DND-41 (cell line): ENCODE measurements at regions not wholly inside any gene's neighbourhood (a gene's known extent, or its start where the extent isn't known, plus 50 kb on each side); places are given as distances from the start of the nearest gene placed in this dataset.

Experiments
- ATAC-seq: fragments of 200-7000 bp; cut with Tn5 transposase; 3 replicates; pipeline ENCODE4 v1.9.1; 2021; ENCODE audit warnings: low read depth; ENCODE audit not compliant: insufficient read depth
- DNase-seq: peaks from one replicate; pipeline ENCODE4 v3.0.0-alpha.2; 2020
- H2AFZ ChIP-seq: 2 replicates; pipeline ENCODE4 v1.6.0; 2012; ENCODE audit warnings: low read depth, low read length
- H3K27ac ChIP-seq: 2 replicates; pipeline ENCODE4 v1.5.1; 2012; ENCODE audit warnings: low read length, inconsistent platforms
- H3K27me3 ChIP-seq: fragments of 200-600 bp; sonication (generic); 2 replicates; pipeline ENCODE4 v1.6.0; 2012; ENCODE audit warnings: low read length, mild to moderate bottlenecking, inconsistent platforms; ENCODE audit not compliant: insufficient read depth, poor library complexity
- H3K36me3 ChIP-seq: 2 replicates; pipeline ENCODE4 v1.5.1; 2012; ENCODE audit warnings: low read length, inconsistent platforms; ENCODE audit not compliant: insufficient read depth
- H3K4me1 ChIP-seq: 2 replicates; pipeline ENCODE4 v1.5.1; 2012; ENCODE audit warnings: mild to moderate bottlenecking, low read length; ENCODE audit not compliant: insufficient read depth
- H3K4me2 ChIP-seq: 2 replicates; pipeline ENCODE4 v1.6.0; 2012; ENCODE audit warnings: mild to moderate bottlenecking, moderate library complexity, low read length, inconsistent platforms; ENCODE audit not compliant: insufficient read depth
- H3K4me3 ChIP-seq, 2 experiments: fragments of 200-600 bp in 1 of 2; shearing (Covaris generic) in 1 of 2; 2 replicates each; pipeline ENCODE4 v1.5.1; 2012 to 2016; ENCODE audit warnings: inconsistent platforms in 2 of 2, low read length in 2 of 2, mild to moderate bottlenecking in 2 of 2, low read depth in 1 of 2, moderate library complexity in 1 of 2
- H3K79me2 ChIP-seq: 2 replicates; pipeline ENCODE4 v1.6.0; 2012; ENCODE audit warnings: low read length, inconsistent platforms; ENCODE audit not compliant: insufficient read depth
- H3K9ac ChIP-seq: 2 replicates; pipeline ENCODE4 v1.6.0; 2012; ENCODE audit warnings: low read depth, mild to moderate bottlenecking, inconsistent platforms, low read length, moderate library complexity
- H3K9me3 ChIP-seq: 2 replicates; pipeline ENCODE4 v1.5.1; 2012; ENCODE audit warnings: low read length, moderate library complexity, mild to moderate bottlenecking, inconsistent platforms; ENCODE audit not compliant: insufficient read depth, severe bottlenecking
- H4K20me1 ChIP-seq: 2 replicates; pipeline ENCODE4 v1.6.0; 2012; ENCODE audit warnings: low read length; ENCODE audit not compliant: insufficient read depth
- CTCF ChIP-seq: IDR thresholded peaks from 2 replicates; pipeline ENCODE4 v1.5.1; 2012; ENCODE audit warnings: borderline replicate concordance, low read length, moderate library complexity, mild to moderate bottlenecking; ENCODE audit not compliant: poor library complexity, severe bottlenecking; ENCODE audit errors: extremely low read depth
- EZH2 ChIP-seq: IDR thresholded peaks from 3 replicates; pipeline ENCODE4 v1.6.1; 2012; ENCODE audit warnings: borderline replicate concordance, low read depth, mild to moderate bottlenecking, moderate library complexity, low read length, inconsistent platforms; ENCODE audit not compliant: severe bottlenecking

DNA sequence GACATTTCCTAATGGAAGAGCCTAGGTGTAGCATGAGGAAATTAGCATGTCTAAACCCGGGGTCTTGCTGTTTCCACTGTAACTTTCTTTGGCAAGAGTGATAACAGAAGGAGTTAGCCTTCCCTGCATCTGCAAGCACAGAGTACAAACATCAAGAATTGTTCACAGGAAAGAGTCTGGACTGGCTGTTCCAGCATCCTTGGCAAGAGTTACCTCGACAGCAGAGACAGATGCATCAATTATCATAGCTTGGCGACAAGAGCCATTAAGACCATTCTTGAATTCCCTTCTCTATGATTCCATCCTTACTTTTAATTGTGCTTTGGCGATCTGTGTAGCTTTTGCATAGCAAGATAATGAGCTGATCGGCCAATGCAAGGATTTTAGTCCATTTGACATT is 82.8 kb upstream of the RALGPS2 start:
- DNase-seq: no peak
- Histone ChIP-seq H2AFZ (no peak overlapping the region), H3K4me2 (no peak overlapping the region), H3K4me3 (no peak overlapping the region), H3K9me3 (no peaks in the 10 kb centered on the region), H4K20me1 (no peaks in the 10 kb centered on the region), H3K79me2 (no peaks in the 10 kb centered on the region), H3K4me1 (no peaks in the 10 kb centered on the region), H3K36me3 (no peaks in the 10 kb centered on the region), H3K9ac (no peak overlapping the region), H3K27me3 (peaks cover 20% of the 10 kb centered on the region), H3K27ac (no peak overlapping the region)
- no peak for ATAC-seq
- TF ChIP-seq CTCF: no peak
- no peak for TF ChIP-seq EZH2

DNA sequence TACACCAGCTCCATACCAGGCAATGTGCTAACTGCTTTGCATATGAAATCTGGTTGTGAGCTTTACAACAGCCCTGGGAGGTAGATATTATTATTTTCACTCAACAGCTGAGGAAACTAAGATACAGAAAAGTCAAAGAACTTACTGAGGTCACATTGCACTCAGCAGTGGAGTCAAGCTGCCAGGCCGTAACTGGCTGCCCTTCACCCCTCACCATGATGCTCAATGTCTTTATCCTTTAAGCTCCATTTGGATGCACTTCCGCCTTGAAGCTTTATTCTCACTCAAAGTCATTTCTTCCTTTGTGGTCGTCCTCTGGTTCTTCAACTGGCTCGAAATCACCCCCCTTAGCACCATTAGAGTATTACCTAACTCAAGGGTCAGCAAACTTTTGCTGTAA is 81.7 kb upstream of the RALGPS2 start:
- Histone ChIP-seq H3K9ac (no peak overlapping the region), H3K27me3 (peaks cover 20% of the 10 kb centered on the region), H3K36me3 (no peaks in the 10 kb centered on the region), H3K27ac (no peak overlapping the region), H3K79me2 (no peaks in the 10 kb centered on the region), H2AFZ (no peak overlapping the region), H3K9me3 (no peaks in the 10 kb centered on the region), H3K4me2 (no peak overlapping the region), H4K20me1 (no peaks in the 10 kb centered on the region), H3K4me3 (no peak overlapping the region), H3K4me1 (no peaks in the 10 kb centered on the region)
- DNase-seq: no peak
- TF ChIP-seq CTCF (no peak), EZH2 (no peak)
- ATAC-seq: no peak

DNA sequence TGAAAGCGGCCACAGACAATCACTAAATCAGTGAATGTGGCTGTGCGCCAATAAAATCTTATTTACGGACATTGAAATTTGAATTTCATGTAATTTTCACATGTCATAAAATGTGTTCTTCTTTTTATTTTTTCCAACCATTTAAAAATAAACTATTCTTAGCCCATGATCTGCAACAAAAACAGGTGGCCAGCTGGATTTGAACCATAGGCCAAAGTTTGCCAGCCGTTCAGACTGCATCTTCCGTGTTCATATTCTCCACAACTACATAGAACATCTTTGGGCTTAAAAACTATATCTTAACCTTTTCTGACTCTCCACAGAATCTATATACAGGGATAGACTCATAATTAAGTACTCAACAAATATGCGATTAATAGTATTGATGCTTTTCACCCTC is 81.2 kb upstream of the RALGPS2 start:
- DNase-seq: no peak
- H4K20me1 ChIP-seq: no peaks in the 10 kb centered on the region
- no peak for TF ChIP-seq EZH2
- TF ChIP-seq CTCF: no peak
- ATAC-seq: no peak
- H3K27me3 ChIP-seq: peaks cover 20% of the 10 kb centered on the region
- no peak overlapping the region for H3K27ac ChIP-seq
- H3K36me3 ChIP-seq: no peaks in the 10 kb centered on the region
- H3K9ac ChIP-seq: no peak overlapping the region
- no peak overlapping the region for H3K4me3 ChIP-seq
- no peaks in the 10 kb centered on the region for H3K79me2 ChIP-seq
- no peak overlapping the region for H2AFZ ChIP-seq
- no peak overlapping the region for H3K4me2 ChIP-seq
- no peaks in the 10 kb centered on the region for H3K9me3 ChIP-seq
- no peaks in the 10 kb centered on the region for H3K4me1 ChIP-seq
